HFFc6 (cell line): ENCODE measurements at regions not wholly inside any gene's neighbourhood (a gene's known extent, or its start where the extent isn't known, plus 50 kb on each side); places are given as distances from the start of the nearest gene placed in this dataset.
"Not testable (repeated sequence)": the region's sequence is repeated elsewhere in the genome, so short reads cannot be mapped to it uniquely, and the experiment has no call there.

Source experiments
- DNase-seq: peaks from one replicate; pipeline ENCODE4 v3.0.0-alpha.2; 2018
- H3K27ac Mint-ChIP-seq: 2 replicates; pipeline ENCODE4 v1.8.0; 2020; ENCODE audit warnings: mild to moderate bottlenecking, mixed read lengths
- H3K27me3 Mint-ChIP-seq: 2 replicates; pipeline ENCODE4 v1.8.0; 2021; ENCODE audit warnings: mild to moderate bottlenecking, moderate library complexity, mixed read lengths; ENCODE audit not compliant: insufficient read depth
- H3K36me3 Mint-ChIP-seq: 2 replicates; pipeline ENCODE4 v1.8.0; 2021; ENCODE audit warnings: low read depth, mixed read lengths
- H3K4me1 Mint-ChIP-seq: 2 replicates; pipeline ENCODE4 v1.8.0; 2020; ENCODE audit warnings: low read depth, mixed read lengths
- H3K4me3 Mint-ChIP-seq: 2 replicates; pipeline ENCODE4 v1.8.0; 2020; ENCODE audit warnings: mild to moderate bottlenecking, moderate library complexity, mixed read lengths
- H3K9me3 Mint-ChIP-seq: 2 replicates; pipeline ENCODE4 v1.8.0; 2020; ENCODE audit warnings: mild to moderate bottlenecking, mixed read lengths
- CTCF ChIP-seq: fragments of 200-600 bp; sonication (generic); IDR thresholded peaks from 2 replicates; pipeline ENCODE4 v1.5.0; 2021; ENCODE audit warnings: antibody characterized with exemption, mild to moderate bottlenecking

GRCh38 chr9:126069400-126069955 lies 257.2 kb upstream of the MVB12B start:
- no peak overlapping the region for H3K4me3 Mint-ChIP-seq
- no peaks in the 10 kb centered on the region for H3K9me3 Mint-ChIP-seq
- H3K27ac Mint-ChIP-seq: no peak overlapping the region
- H3K27me3 Mint-ChIP-seq: peaks cover 49% of the 10 kb centered on the region
- H3K4me1 Mint-ChIP-seq: no peaks in the 10 kb centered on the region
- no peak for DNase-seq
- H3K36me3 Mint-ChIP-seq: no peaks in the 10 kb centered on the region
- TF ChIP-seq CTCF: no peak

GRCh38 chr9:126070058-126070655 lies 256.5 kb upstream of the MVB12B start:
- no peaks in the 10 kb centered on the region for H3K9me3 Mint-ChIP-seq
- no peak overlapping the region for H3K4me3 Mint-ChIP-seq
- no peaks in the 10 kb centered on the region for H3K4me1 Mint-ChIP-seq
- DNase-seq: no peak
- no peak for TF ChIP-seq CTCF
- peaks cover 51% of the 10 kb centered on the region for H3K27me3 Mint-ChIP-seq
- H3K36me3 Mint-ChIP-seq: no peaks in the 10 kb centered on the region
- H3K27ac Mint-ChIP-seq: no peak overlapping the region

GRCh38 chr9:126071076-126071750 lies 255.4 kb upstream of the MVB12B start:
- H3K36me3 Mint-ChIP-seq: no peaks in the 10 kb centered on the region

GRCh38 chr9:126077656-126078055 lies 249.0 kb upstream of the MVB12B start:
- H3K9me3 Mint-ChIP-seq, H3K4me3 Mint-ChIP-seq, DNase-seq, H3K27ac Mint-ChIP-seq, H3K36me3 Mint-ChIP-seq, H3K4me1 Mint-ChIP-seq: not testable (repeated sequence)
- H3K27me3 Mint-ChIP-seq: peaks cover 59% of the 10 kb centered on the region

More at GRCh38 chr9:126071076-126071750, 255.4 kb upstream of the MVB12B start:
- Mint-ChIP-seq H3K27me3 (peaks cover 55% of the 10 kb centered on the region), H3K4me1 (no peaks in the 10 kb centered on the region), H3K27ac (no peak overlapping the region), H3K4me3 (no peak overlapping the region), H3K9me3 (no peaks in the 10 kb centered on the region)
- no peak for TF ChIP-seq CTCF
- no peak for DNase-seq

GRCh38 chr9:126080641-126081040 lies 246.0 kb upstream of the MVB12B start:
- no peak for TF ChIP-seq CTCF
- no peak overlapping the region for H3K4me3 Mint-ChIP-seq
- peaks cover 44% of the 10 kb centered on the region for H3K27me3 Mint-ChIP-seq
- no peaks in the 10 kb centered on the region for H3K4me1 Mint-ChIP-seq
- no peak for DNase-seq
- H3K9me3 Mint-ChIP-seq: no peaks in the 10 kb centered on the region
- no peak overlapping the region for H3K27ac Mint-ChIP-seq
- H3K36me3 Mint-ChIP-seq: no peaks in the 10 kb centered on the region; the same call in 1 of the 2 replicates

GRCh38 chr9:126081746-126082145 lies 244.9 kb upstream of the MVB12B start:
- H3K27me3 Mint-ChIP-seq: peaks cover 33% of the 10 kb centered on the region

More at GRCh38 chr9:126081746-126082145, 244.9 kb upstream of the MVB12B start:
- DNase-seq: no peak
- TF ChIP-seq CTCF: no peak
- Mint-ChIP-seq H3K36me3 (no peaks in the 10 kb centered on the region; the same call in 1 of the 2 replicates), H3K4me1 (no peaks in the 10 kb centered on the region), H3K27ac (no peak overlapping the region), H3K9me3 (no peaks in the 10 kb centered on the region), H3K4me3 (no peak overlapping the region)
